WTC11 (cell line): ENCODE measurements at regions not wholly inside any gene's neighbourhood (a gene's known extent, or its start where the extent isn't known, plus 50 kb on each side); places are given as distances from the start of the nearest gene placed in this dataset.
"Not testable (repeated sequence)": the region's sequence is repeated elsewhere in the genome, so short reads cannot be mapped to it uniquely, and the experiment has no call there.

Experiments
- ATAC-seq: fragments of 200-7000 bp; cut with Tn5 transposase; 2 replicates; pipeline ENCODE4 v1.10.0; 2021; ENCODE audit warnings: mild to moderate bottlenecking, moderate library complexity
- CTCF ChIA-PET: fragments of 300-600 bp; sonication (Branson Sonifier 250); formaldehyde crosslinking; loops from one replicate; lab custom pipeline; 2021; ENCODE audit warnings: antibody characterized with exemption; lab: Charles Lee
- POLR2A ChIA-PET: fragments of 350-600 bp; sonication (Branson Sonifier 250); formaldehyde crosslinking; loops from one replicate; lab custom pipeline; 2021; ENCODE audit warnings: antibody characterized with exemption; lab: Charles Lee
- DNase-seq: peaks from one replicate; pipeline ENCODE4 v3.0.0; 2021; ENCODE audit warnings: low spot score
- H3K27ac Mint-ChIP-seq: 2 replicates; pipeline ENCODE4 v1.8.0; 2021; ENCODE audit warnings: mixed read lengths
- H3K27me3 Mint-ChIP-seq: 2 replicates; pipeline ENCODE4 v1.8.0; 2021; ENCODE audit warnings: low read depth, mild to moderate bottlenecking, moderate library complexity, mixed read lengths
- H3K36me3 Mint-ChIP-seq: 2 replicates; pipeline ENCODE4 v1.8.0; 2021; ENCODE audit warnings: mixed read lengths
- H3K4me1 Mint-ChIP-seq: 2 replicates; pipeline ENCODE4 v1.8.0; 2022; ENCODE audit warnings: mixed read lengths
- H3K4me3 Mint-ChIP-seq: 2 replicates; pipeline ENCODE4 v1.8.0; 2021; ENCODE audit warnings: mild to moderate bottlenecking, moderate library complexity, mixed read lengths
- H3K9me3 Mint-ChIP-seq: 2 replicates; pipeline ENCODE4 v1.8.0; 2021; ENCODE audit warnings: mixed read lengths
- AFF4 ChIP-seq: sonication (generic); formaldehyde crosslinking; IDR thresholded peaks from 2 replicates; pipeline ENCODE4 v1.8.1; 2023; ENCODE audit warnings: mild to moderate bottlenecking, missing genetic modification reagents, borderline replicate concordance
- CREM ChIP-seq: sonication (generic); formaldehyde crosslinking; IDR thresholded peaks from 2 replicates; pipeline ENCODE4 v1.8.1; 2022; ENCODE audit warnings: mild to moderate bottlenecking, missing genetic modification reagents, moderate library complexity
- FOXJ3 ChIP-seq: sonication (generic); formaldehyde crosslinking; IDR thresholded peaks from 2 replicates; pipeline ENCODE4 v1.9.0; 2021; ENCODE audit warnings: missing genetic modification reagents, mild to moderate bottlenecking, borderline replicate concordance
- FOXP4 ChIP-seq: sonication (generic); formaldehyde crosslinking; IDR thresholded peaks from 2 replicates; pipeline ENCODE4 v1.8.0; 2022; ENCODE audit warnings: mild to moderate bottlenecking, missing genetic modification reagents
- HMGA2 ChIP-seq: fragments of 250-450 bp; sonication (Bioruptor Pico); IDR thresholded peaks from 2 replicates; pipeline ENCODE4 v1.4.0; 2021; ENCODE audit warnings: mild to moderate bottlenecking, moderate library complexity
- IRF2 ChIP-seq: sonication (generic); formaldehyde crosslinking; IDR thresholded peaks from 2 replicates; pipeline ENCODE4 v1.8.0; 2022; ENCODE audit warnings: low read depth, missing genetic modification reagents, borderline replicate concordance
- NFATC4 ChIP-seq: fragments of 250-450 bp; sonication (Bioruptor Pico); IDR thresholded peaks from 2 replicates; pipeline ENCODE4 v1.9.0; 2021; ENCODE audit warnings: mild to moderate bottlenecking
- NFE2L1 ChIP-seq: sonication (generic); formaldehyde crosslinking; IDR thresholded peaks from 2 replicates; pipeline ENCODE4 v1.8.1; 2023; ENCODE audit warnings: missing genetic modification reagents
- NFYB ChIP-seq: sonication (generic); formaldehyde crosslinking; conservative IDR thresholded peaks from 2 replicates; pipeline ENCODE4 v1.8.0; 2022; ENCODE audit warnings: low read depth, missing genetic modification reagents
- PREB ChIP-seq: sonication (generic); formaldehyde crosslinking; IDR thresholded peaks from 2 replicates; pipeline ENCODE4 v1.8.1; 2022; ENCODE audit warnings: mild to moderate bottlenecking, missing genetic modification reagents, moderate library complexity, borderline replicate concordance
- PRRX2 ChIP-seq: fragments of 250-450 bp; sonication (Bioruptor Pico); IDR thresholded peaks from 2 replicates; pipeline ENCODE4 v1.8.0; 2021; ENCODE audit warnings: mild to moderate bottlenecking
- ZMAT4 ChIP-seq: fragments of 250-450 bp; sonication (Bioruptor Pico); IDR thresholded peaks from 2 replicates; pipeline ENCODE4 v1.9.0; 2021; ENCODE audit warnings: mild to moderate bottlenecking
- ZNF317 ChIP-seq: sonication (generic); formaldehyde crosslinking; IDR thresholded peaks from 2 replicates; pipeline ENCODE4 v1.8.1; 2023; ENCODE audit warnings: low read depth, mild to moderate bottlenecking, moderate library complexity, missing genetic modification reagents, borderline replicate concordance
- ZNF425 ChIP-seq: fragments of 250-450 bp; sonication (Bioruptor Pico); conservative IDR thresholded peaks from 2 replicates; pipeline ENCODE4 v1.9.0; 2021; ENCODE audit warnings: mild to moderate bottlenecking

GRCh38 chr16:58862334-58863021, 128.4 kb upstream of the GOT2 start (continued):
- TF ChIP-seq FOXJ3 (peak; percentile 83; the same call in 1 of the 2 replicates), CREM (0 out of 2 replicates have a peak, but pooled peaks have one; percentile 31), NFYB (no peak), AFF4 (no peak), FOXP4 (peak; percentile 85; the same call in 1 of the 2 replicates), NFATC4 (CRISPR knock-in tag) (no peak), ZNF317 (no peak), IRF2 (CRISPR knock-in tag) (no peak), PRRX2 (CRISPR knock-in tag) (no peak), HMGA2 (no peak), NFE2L1 (CRISPR knock-in tag) (0 out of 2 replicates have a peak, but pooled peaks have one; percentile 37), PREB (no peak), ZNF425 (no peak)

- H3K4me1 Mint-ChIP-seq: peaks cover 43% of the 10 kb centered on the region
- peaks cover 14% of the 10 kb centered on the region for H3K9me3 Mint-ChIP-seq
- no peak overlapping the region for H3K4me3 Mint-ChIP-seq
- ATAC-seq: no peak
- no peak for DNase-seq
- TF ChIP-seq ZMAT4 (no peak), ZNF317 (no peak), PRRX2 (CRISPR knock-in tag) (no peak)
- 0 out of 2 replicates have a peak, but pooled peaks cover 7% of the 10 kb centered on the region for H3K36me3 Mint-ChIP-seq
- ChIA-PET CTCF (interaction anchor here (1.1 kb wide), 1 partner anchor 16 kb away, joined by 4 read pairs; no protein-coding TSS in a partner anchor), POLR2A (no interaction called here)
- no peak overlapping the region for H3K27ac Mint-ChIP-seq
- H3K27me3 Mint-ChIP-seq: no peaks in the 10 kb centered on the region
These were observed 126.0 kb upstream of the GOT2 start for GRCh38 chr16:58859958-58860669.

GRCh38 chr16:58858577-58858976, 124.5 kb upstream of the GOT2 start:
- H3K4me3 Mint-ChIP-seq, CTCF ChIA-PET, H3K36me3 Mint-ChIP-seq, H3K27ac Mint-ChIP-seq, POLR2A ChIA-PET, DNase-seq, H3K27me3 Mint-ChIP-seq, ATAC-seq: not testable (repeated sequence)
- peaks cover 32% of the 10 kb centered on the region for H3K4me1 Mint-ChIP-seq
- H3K9me3 Mint-ChIP-seq: peaks cover 11% of the 10 kb centered on the region
